Thyroid gland (tissue), 4 donors: ENCODE measurements at regions not wholly inside any gene's neighbourhood (a gene's known extent, or its start where the extent isn't known, plus 50 kb on each side); places are given as distances from the start of the nearest gene placed in this dataset.

Experiments used
- DNase-seq, 2 donors: peaks; one replicate each; pipeline ENCODE4 v3.0.0-alpha.2; 2019
- H3K27ac ChIP-seq, 3 donors: fragments of 200-600 bp; sonication (generic); 1 replicate in 2 of 3; 2 replicates in 1 of 3; pipeline ENCODE4 v1.5.1; 2016 to 2019; ENCODE audit warnings: mild to moderate bottlenecking in 1 of 3, moderate library complexity in 1 of 3
- H3K27me3 ChIP-seq: fragments of 200-600 bp; sonication (generic); one replicate; pipeline ENCODE4 v1.5.1; 2019
- H3K36me3 ChIP-seq, 2 donors: fragments of 200-600 bp; sonication (generic); one replicate each; pipeline ENCODE4 v1.5.1; 2016 to 2019
- H3K4me1 ChIP-seq, 2 donors: fragments of 200-600 bp; sonication (generic); one replicate each; pipeline ENCODE4 v1.5.1; 2017 to 2019
- H3K4me3 ChIP-seq, 3 donors: fragments of 200-600 bp; sonication (generic); replicated peaks in 1 of 3; 1 replicate in 2 of 3; 2 replicates in 1 of 3; pipeline ENCODE4 v1.5.1; 2016; ENCODE audit warnings: mild to moderate bottlenecking in 1 of 3
- H3K9me3 ChIP-seq: fragments of 200-600 bp; sonication (generic); one replicate; pipeline ENCODE4 v1.5.1; 2017
- CTCF ChIP-seq, 6 experiments: fragments of 200-600 bp in 3 of 6; fragments of 450-650 bp in 3 of 6; sonication (generic) in 3 of 6; IDR thresholded peaks; one replicate each; pipeline ENCODE4 v1.5.1; 2016 to 2019; ENCODE audit warnings: antibody characterized with exemption in 6 of 6, mild to moderate bottlenecking in 2 of 6, inconsistent platforms in 1 of 6, moderate library complexity in 1 of 6
- POLR2A ChIP-seq, 2 donors: fragments of 450-650 bp; IDR thresholded peaks; one replicate each; pipeline ENCODE4 v1.6.1; 2017; ENCODE audit warnings: antibody characterized with exemption in 2 of 2, mild to moderate bottlenecking in 2 of 2, moderate library complexity in 1 of 2
- WGBS, 2 donors: methylation state at CpG; one replicate each; pipeline ENCODE4 v1.1.5; 2017; 5-methylcytosine and 5-hydroxymethylcytosine counted together
- intact Hi-C: fragments of 100-400 bp; cut with DNase I; formaldehyde crosslinking; loops from one replicate; pipeline ENCODE4 v1.15.1; 2023

- WGBS, 2 donors, result 73 to 77% methylated on average over 4 of the region's 4 CpGs
- Histone ChIP-seq H3K27me3 (no peaks in the 10 kb centered on the region), H3K9me3 (no peaks in the 10 kb centered on the region), H3K4me1 (no peaks in the 10 kb centered on the region), H3K4me3 (no peak overlapping the region), H3K27ac (no peak overlapping the region), H3K36me3 (no peaks in the 10 kb centered on the region)
- intact Hi-C loops, result no loop called here
- TF ChIP-seq POLR2A (IDR thresholded peaks at IDR 0.05) (no peak), CTCF (IDR thresholded peaks at IDR 0.05) (no peak)
- DNase-seq, result no peak
These were observed 59.9 kb upstream of the TANK start for GRCh38 chr2:161100211-161100895.

GRCh38 chr2:161101406-161101805 lies 58.8 kb upstream of the TANK start:
- no peak for DNase-seq
- Histone ChIP-seq H3K4me1 (no peaks in the 10 kb centered on the region), H3K9me3 (no peaks in the 10 kb centered on the region), H3K4me3 (no peak overlapping the region), H3K27me3 (no peaks in the 10 kb centered on the region), H3K27ac (no peak overlapping the region), H3K36me3 (no peaks in the 10 kb centered on the region)
- WGBS, 2 donors, result 93 to 94% methylated on average over 2 of the region's 2 CpGs
- intact Hi-C loops, result no loop called here
- no peak for TF ChIP-seq POLR2A (IDR thresholded peaks at IDR 0.05)
- TF ChIP-seq CTCF (IDR thresholded peaks at IDR 0.05), result no peak

- intact Hi-C loops, result no loop called here
- no peaks in the 10 kb centered on the region for H3K4me1 ChIP-seq
- no peak for TF ChIP-seq CTCF (IDR thresholded peaks at IDR 0.05)
- TF ChIP-seq POLR2A (IDR thresholded peaks at IDR 0.05), result no peak
- H3K9me3 ChIP-seq, result no peaks in the 10 kb centered on the region
- H3K27ac ChIP-seq, result no peak overlapping the region
- no peak overlapping the region for H3K4me3 ChIP-seq
- H3K36me3 ChIP-seq, result no peaks in the 10 kb centered on the region
- no peaks in the 10 kb centered on the region for H3K27me3 ChIP-seq
- no peak for DNase-seq
These were observed 57.3 kb upstream of the TANK start for GRCh38 chr2:161102770-161103450.

- intact Hi-C loops, result no loop called here
- H3K27me3 ChIP-seq, result no peaks in the 10 kb centered on the region
- H3K4me1 ChIP-seq, result no peaks in the 10 kb centered on the region
- no peak for DNase-seq
- no peaks in the 10 kb centered on the region for H3K36me3 ChIP-seq
- 97% methylated on average over 4 of the region's 4 CpGs for WGBS, 2 donors
- TF ChIP-seq CTCF (IDR thresholded peaks at IDR 0.05) (no peak), POLR2A (IDR thresholded peaks at IDR 0.05) (no peak)
- no peak overlapping the region for H3K27ac ChIP-seq
- no peaks in the 10 kb centered on the region for H3K9me3 ChIP-seq
- no peak overlapping the region for H3K4me3 ChIP-seq
These were observed 56.8 kb upstream of the TANK start for GRCh38 chr2:161103451-161103831.

- no peaks in the 10 kb centered on the region for H3K9me3 ChIP-seq
- H3K4me1 ChIP-seq, result no peaks in the 10 kb centered on the region
- no peaks in the 10 kb centered on the region for H3K36me3 ChIP-seq
- no peak for DNase-seq
- H3K27me3 ChIP-seq, result no peaks in the 10 kb centered on the region
- intact Hi-C loops, result no loop called here
- H3K27ac ChIP-seq, result no peak overlapping the region
- no peak overlapping the region for H3K4me3 ChIP-seq
- TF ChIP-seq POLR2A (IDR thresholded peaks at IDR 0.05), result no peak
- no peak for TF ChIP-seq CTCF (IDR thresholded peaks at IDR 0.05)
- WGBS, 2 donors, result 74% methylated on average over 5 of the region's 5 CpGs
These were observed 56.1 kb upstream of the TANK start for GRCh38 chr2:161104054-161104553.
